HEK293T (cell line): ENCODE measurements at regions not wholly inside any gene's neighbourhood (a gene's known extent, or its start where the extent isn't known, plus 50 kb on each side); places are given as distances from the start of the nearest gene placed in this dataset.

Source experiments
- BHLHE40 ChIP-seq: fragments of 450-650 bp; IDR thresholded peaks from 2 replicates; pipeline ENCODE4 v1.6.1; 2016; ENCODE audit warnings: mild to moderate bottlenecking, moderate library complexity, borderline replicate concordance
- FOXK2 ChIP-seq: fragments of 450-650 bp; IDR thresholded peaks from 2 replicates; pipeline ENCODE4 v1.6.1; 2016; ENCODE audit warnings: mild to moderate bottlenecking

GRCh38 chr4:63919636-63920365 lies 489.4 kb downstream of the TECRL start:
- TF ChIP-seq FOXK2 = no peak
- no peak for TF ChIP-seq BHLHE40
